HG02870 (cell line): ENCODE measurements at regions not wholly inside any gene's neighbourhood (a gene's known extent, or its start where the extent isn't known, plus 50 kb on each side); places are given as distances from the start of the nearest gene placed in this dataset.

Experiments
- ATAC-seq: cut with Tn5 transposase; IDR thresholded peaks from one replicate; pipeline ENCODE4 v1.9.1; 2021; ENCODE audit warnings: mild to moderate bottlenecking, moderate library complexity; ENCODE audit not compliant: unreplicated experiment

DNA sequence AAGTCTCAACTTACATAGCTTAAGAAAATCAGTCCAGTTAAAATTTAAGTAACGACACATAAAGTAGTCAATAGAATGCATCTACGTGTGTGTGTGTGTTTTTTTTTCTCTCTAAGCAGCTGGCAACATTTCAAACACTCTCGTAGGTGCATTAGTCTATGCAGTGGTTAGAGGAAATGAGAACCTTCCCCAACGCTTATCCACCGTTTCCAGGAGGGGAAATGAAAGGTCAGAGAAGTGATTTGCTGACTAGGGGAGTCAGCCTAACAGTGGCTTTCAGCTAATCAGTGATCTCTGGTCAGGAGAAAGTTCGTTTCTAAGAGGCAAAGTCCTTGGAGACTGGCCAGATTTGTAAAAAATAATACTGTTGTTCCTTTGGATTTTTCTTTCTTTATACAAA, 806.6 kb downstream of the C6orf118 start:
- ATAC-seq, result no peak

DNA sequence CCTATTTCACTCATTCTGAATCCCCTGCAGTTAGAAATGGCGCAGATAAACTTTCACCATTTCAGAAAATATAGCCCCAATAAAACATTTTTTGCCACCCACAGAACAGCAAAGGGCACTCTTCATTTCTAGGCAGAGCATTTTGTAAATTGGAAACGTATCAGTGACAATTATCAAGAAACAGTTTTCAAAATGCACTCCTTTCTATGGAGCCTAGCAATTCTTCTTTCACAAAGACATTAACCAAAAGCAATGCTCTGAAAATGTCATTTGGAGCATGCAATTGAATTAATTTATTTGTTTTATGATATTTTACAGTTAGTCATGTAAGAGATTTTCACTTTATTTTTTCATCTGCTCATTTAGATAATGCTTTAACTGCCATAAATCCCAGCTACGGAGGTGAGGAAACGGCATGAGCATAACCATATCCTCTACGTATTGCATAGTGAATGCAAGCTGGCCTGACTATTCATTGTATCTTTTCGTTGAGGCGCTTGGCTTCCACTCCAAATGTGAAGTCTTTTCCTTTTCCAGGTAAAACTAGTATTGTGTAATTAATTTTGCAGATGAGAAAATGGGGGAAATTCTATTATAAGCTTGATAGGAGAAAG, 813.4 kb downstream of the C6orf118 start:
- ATAC-seq, result no peak

DNA sequence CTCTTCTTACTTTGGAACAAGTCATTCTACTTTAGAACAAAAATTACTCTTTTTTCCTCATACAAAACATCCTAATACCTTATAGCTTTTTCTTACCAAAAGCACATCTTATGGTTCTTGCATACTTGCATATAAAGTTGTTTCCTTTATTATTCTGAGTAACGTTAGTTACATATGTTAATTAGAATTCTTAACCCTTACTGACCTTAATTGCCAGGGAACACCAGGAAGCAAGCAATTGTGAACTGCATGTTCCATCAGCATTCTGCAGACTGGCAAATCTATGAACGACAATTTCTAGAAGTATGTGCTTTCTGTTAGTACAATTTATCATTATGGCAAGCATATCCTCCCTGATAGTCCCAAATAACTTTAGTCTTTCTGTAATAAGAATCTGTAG, 831.0 kb downstream of the C6orf118 start:
- no peak for ATAC-seq

DNA sequence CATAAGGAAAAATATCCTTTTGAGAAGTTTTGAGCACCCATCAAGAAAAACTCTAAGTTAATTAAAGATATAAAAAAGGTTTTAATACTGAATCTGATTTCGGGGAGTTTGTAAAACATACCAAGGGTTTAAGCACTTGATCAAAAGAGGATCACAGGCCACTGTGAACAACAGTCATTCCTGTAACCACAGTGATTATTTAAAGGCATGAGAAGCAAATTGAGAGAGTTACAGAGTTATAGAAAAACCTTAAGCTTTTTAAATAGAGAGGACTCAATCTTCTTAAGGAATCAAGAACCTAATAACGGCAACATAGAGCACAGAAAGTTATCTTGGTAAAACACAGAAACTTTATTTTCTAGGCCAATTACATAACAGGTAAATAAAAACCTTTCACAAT, 831.6 kb downstream of the C6orf118 start:
- no peak for ATAC-seq

DNA sequence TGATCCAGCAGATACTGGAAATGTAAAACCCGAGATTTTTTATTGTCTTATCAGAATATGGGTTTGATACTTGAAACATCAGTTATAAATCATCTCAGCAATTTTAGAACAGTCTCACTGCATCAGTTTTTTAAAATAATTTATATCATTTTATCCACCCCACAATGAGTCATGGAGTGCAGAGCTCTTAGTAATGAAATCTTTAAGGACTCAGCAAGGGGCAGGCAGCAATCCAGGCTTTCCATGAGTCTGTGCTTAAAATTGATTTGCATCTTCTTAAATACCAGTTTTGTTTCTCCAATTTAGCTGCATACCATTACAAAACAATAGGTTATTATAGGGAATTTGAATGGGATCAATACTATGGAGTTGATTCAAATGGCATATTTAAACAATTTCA, 832.3 kb downstream of the C6orf118 start:
- ATAC-seq, result no peak

DNA sequence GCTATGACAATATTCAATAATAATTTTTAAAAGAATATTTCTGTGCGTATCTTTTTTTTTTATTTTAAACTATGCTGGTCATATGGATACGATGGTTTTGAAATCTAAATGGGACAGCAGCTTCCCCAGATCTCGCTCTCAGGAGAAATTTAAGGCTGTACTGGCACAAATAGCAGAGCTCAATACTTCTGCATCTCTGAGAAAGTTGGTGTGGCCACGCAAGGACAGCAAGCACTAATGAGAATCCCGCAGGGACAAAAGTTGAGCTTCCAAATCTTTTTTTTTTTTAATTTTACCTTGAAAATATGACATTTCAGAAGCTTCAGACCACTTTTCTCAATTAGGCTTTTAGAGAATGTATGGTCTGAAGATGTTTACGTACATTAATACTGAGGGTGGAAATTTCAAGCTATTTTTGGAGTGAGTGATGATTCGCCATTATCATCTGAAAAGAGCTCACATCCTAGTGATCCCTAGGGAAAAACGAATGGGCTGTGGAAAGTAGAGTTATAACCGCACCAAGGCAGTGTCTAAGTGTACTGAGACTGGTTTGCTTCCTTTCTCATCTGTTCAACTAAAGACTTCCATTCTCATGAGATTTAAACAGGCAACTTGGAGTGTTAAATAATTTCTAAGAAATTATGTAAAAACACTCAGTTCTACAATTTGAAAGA, 840.0 kb downstream of the C6orf118 start:
- ATAC-seq, result no peak

DNA sequence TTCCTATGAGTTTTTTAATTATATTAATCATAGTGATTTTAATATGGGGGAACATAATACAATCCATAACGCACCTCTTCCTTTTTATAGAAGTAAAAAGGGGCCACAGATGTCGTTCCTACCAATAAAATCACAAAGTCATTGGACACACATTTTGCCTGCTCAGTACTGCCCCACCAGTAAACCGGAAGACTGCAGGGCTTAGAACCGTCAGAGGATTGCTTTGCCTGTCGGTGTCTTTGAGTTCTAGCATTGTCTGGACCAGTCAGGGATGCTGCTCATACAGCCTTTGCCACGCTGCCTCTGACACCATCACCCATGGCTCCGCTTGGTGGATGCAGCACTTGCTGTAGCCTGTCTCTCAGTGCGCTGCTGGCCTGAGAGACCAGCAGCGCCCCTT, 853.6 kb downstream of the C6orf118 start:
- ATAC-seq, result no peak

DNA sequence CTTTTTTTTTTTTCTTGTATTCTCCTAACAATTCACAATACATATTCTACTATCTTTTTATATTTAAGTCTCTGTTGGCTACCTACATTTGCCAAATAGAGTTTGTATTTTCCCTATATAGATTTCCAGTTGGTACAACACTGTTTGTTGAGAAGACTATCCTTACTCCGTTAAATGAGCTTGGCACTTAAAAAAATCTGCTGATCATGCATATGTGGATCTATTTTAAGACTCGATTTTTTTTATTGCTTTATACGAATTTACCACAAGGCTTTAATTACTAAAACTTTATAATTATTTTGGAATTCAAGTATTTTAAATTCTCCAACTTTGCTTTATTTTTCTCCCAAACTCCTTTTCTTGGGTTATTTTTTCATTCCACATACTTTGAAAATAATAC, 855.6 kb downstream of the C6orf118 start:
- no peak for ATAC-seq

DNA sequence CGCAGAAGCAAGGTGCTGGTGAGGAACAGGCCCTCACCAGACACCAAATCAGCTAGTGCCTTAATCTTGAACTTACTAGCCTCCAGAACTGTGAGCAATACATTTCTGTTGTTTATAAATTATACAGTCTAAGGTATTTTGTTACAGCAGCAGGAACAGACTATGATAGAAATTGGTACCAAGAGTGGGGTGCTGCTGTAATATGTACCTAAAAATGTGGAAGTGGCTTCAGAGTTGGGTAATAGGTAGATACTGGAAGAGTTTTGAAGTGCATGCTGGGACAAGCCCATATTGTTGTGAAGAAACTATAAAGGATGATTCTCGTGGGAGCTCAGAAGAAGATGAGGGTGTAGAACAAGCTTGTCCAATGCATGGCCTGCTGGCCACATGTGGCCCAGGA, 866.8 kb downstream of the C6orf118 start:
- no peak for ATAC-seq

DNA sequence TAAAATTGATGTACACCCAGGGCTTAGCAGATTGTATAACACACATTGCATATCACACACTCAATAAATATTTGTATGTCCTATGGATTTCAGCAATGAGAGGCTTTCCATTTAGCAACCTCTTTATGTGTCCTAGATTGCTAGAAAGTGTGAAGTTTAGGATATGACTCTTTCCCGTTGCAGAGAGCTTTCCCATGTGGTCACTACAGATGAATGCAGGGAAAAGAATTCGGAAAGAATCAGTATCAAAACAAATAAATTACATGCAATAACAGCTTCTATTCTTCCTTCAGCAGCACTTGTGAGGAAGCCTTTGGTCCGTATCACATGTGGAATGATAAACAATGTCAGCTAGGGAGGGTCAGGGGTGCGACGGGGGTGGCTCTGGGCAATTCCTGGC, 870.1 kb downstream of the C6orf118 start:
- ATAC-seq, result no peak

DNA sequence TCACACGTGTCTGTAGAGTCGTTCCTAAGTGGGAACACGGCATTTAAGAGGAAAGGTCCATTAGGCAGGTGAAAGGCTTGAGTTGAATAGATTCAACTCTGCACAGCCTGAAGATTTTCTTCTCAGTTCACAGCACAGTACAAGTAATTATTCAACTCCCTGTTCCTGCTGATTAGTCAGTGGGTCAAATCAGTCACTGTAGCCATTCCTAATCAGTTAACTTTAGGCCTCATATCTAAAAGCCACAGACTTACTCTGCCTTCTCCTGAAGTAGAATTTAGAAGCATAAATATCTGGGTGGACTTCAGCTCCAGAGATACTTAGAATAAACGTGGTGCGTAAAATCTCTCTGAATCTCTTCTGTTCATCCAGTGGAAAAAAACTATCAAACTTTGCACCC, 872.4 kb downstream of the C6orf118 start:
- no peak for ATAC-seq

DNA sequence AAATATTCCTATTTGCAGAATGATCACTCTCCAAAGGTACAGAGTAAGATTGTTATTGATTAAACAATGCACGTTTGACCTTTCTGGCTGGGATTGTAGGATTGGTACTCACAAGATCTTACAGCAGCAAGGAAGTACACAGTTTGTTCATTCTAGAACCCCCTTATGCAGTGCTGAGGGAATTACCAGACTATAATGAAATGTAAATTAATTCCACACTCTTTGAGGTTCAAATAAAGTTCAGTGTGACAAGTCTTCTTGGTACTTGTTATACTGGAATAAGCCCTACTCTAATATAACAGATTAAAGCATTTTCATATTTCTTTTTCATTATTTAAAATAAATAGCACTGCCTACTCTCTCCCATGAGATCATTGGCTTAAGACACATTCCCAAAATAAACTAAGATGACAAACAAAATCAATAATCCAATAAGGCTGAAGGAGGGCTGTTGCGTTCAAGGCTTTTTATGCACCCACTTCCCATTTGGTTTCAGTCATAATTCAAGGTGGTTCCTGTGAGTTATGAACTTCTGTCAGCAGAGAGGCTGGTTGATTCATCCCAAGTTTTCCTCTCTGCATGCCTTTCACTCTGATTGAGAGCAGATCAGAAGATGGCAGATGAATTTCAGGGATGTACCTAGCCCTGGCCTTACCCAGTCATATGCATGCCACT, 881.5 kb downstream of the C6orf118 start:
- no peak for ATAC-seq

DNA sequence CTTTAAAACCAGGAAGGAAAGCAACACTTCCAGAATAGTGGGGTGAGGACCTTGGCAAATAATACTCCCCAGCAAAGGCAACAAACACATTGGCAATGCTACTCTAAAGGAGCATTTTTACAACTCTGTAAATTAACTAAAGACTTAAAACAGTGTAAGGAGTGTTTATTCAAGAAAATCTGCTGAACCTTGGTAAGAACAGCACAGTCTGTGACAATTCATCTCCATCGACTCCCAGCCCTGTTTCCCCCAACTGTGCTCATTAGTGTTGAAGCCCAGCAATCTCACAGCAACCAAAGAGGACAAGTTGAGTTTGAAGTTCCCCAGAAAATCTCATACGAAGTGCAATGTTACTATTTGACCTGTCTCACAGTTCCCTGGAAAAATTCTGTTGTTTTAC, 884.9 kb downstream of the C6orf118 start:
- ATAC-seq, result no peak

DNA sequence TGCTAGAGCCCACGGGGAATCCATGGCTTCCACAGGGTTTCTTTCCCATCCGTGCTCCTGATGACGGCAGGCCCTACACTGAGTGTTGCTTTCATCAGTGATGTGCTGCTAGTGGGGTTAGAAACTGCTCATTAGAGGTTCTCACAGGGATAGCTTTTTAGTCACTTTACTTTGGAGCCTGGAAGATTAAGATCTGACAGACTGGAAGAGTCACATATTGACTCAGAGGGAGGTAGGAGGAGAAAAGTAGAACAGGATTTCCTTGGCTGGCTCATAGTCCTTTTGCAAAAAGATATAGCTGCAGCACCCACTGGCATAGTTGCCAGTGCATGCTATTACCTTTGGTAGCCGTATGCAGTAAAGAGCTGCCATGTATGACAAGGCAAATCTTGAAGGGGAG, 890.3 kb downstream of the C6orf118 start:
- ATAC-seq, result no peak

DNA sequence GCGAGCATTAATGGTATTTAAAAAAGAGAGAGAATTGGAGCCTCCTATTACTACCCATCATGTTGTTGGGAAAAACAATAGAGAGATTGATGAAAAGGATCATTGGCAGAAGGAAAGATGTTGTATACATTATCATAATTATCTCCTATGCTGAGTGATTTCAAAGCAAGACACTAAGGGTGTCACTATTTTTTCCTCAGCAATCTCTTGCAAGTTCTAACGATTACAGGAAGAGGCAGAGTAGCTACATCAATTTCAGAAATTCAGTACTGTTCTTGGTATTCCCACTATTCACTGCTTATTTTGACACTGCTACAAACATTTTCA, 891.2 kb downstream of the C6orf118 start:
- no peak for ATAC-seq

DNA sequence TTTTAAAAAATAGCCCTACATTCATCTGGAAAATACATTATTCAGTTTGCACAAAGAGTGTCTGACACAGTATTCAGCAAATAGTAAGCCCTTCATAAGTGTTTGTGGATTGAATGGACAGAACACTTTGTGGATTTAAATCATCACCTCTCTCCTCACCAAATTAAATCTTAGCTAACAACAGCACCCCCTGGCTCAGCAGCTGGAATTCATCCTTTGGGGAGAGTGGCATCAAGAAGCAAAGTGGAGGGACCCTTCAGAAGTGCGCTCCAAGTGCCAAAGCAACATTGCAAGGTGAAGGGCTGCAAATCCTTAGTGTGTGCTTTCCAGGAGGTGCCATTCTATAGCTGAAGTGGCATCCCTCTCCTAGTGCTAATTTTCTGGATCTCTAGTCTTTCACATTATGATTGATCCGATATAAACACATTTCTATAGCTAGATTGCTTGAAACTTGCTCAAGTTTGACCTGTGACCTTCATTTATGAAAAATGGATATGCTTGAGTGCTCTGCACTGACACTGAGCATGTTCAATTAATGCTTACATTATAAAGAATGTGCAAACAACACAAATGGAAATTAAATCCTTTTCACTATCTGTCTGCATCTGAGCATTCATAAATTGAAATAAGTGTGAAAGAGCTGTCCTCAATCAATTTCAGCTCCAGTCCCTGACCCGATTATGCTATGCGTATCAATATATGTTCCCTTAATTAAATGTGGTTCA, 891.7 kb downstream of the C6orf118 start:
- no peak for ATAC-seq

DNA sequence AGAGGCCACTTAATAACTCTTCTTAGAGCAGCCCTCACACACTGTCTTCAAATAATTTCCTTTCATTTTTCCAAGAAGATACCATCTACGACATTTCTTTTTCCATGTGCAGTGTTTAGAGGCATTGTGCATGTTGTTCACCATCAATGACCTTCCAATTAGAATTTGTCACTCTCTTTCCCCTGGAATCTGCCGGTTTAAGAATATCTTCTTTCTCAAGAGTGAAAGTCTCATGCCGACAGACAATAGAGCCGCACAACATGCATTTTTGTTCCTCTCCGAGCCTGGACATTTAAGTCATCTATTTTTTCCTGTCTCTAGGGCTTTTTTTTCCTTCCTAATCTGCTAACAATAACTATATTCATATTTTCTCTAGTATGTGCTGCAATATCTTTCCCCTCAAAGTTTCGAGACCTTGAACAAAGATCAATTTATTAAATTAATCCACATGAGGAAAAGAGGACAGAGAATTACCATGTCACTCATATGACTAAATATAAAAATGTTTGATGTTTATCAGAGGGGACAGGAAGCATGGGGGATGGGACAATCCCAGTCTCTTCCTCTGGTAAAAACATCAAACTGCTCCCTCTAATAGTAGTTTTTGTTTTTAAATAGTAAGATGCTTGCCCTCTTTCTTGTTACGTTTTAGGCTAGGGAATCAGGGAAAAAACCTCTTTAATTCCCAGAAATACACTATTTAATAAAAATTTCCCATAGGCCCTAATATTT, 893.4 kb downstream of the C6orf118 start:
- ATAC-seq, result no peak

DNA sequence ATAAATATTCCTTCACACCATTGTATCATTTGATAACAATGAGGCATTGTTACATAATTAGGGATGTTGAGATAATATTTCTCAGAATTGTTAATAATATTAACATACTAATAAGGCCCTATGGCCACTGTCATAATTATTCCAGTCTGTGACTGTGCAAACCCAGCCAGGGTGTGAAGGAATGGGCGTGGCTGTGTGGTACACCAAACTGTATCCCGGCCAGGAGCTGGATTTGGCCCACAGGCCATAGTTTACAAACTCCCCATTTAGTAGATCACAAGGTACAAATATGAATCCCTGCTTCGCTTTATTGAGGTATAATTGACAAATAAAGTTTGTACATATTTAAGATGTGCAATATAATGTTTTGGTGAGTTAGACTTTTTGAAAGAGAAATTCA, 894.7 kb downstream of the C6orf118 start:
- no peak for ATAC-seq

DNA sequence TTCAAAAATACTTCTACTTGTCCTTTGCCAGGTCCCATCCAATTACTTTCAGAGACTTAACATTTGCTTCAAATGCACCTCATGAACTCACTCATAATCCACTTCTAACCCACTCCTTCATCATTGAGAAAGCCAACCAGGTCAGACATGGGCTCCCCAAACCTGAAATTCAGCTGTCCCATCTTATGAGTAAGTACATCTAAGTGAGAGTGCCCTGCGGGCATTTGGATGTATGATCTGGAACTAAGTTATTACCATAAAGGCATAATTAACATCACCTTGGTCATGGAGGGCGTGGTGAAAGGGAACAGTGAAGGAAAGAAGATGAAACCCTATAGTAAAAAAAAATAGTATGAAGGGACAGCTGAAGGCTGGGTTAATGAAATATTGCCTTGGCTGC, 896.8 kb downstream of the C6orf118 start:
- ATAC-seq, result no peak

DNA sequence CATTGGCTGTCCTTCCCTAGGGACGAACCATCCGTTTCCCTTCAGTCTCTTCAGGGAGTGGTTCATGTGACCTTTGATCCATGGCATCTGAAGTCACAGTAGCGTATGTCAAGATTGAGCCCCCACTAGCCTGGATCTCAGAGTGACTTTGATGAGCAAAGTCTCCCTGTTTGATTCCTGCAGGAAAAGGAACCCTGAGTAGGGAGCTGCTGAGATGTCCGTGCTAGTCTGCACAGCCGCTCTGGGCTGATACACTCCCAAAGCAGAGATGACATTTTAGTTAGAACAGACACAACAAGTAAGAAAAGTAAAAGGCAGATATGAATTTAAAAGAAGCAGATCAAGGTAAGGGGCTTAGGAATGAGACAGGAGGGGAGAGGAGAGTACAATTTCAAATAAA, 899.4 kb downstream of the C6orf118 start:
- no peak for ATAC-seq

DNA sequence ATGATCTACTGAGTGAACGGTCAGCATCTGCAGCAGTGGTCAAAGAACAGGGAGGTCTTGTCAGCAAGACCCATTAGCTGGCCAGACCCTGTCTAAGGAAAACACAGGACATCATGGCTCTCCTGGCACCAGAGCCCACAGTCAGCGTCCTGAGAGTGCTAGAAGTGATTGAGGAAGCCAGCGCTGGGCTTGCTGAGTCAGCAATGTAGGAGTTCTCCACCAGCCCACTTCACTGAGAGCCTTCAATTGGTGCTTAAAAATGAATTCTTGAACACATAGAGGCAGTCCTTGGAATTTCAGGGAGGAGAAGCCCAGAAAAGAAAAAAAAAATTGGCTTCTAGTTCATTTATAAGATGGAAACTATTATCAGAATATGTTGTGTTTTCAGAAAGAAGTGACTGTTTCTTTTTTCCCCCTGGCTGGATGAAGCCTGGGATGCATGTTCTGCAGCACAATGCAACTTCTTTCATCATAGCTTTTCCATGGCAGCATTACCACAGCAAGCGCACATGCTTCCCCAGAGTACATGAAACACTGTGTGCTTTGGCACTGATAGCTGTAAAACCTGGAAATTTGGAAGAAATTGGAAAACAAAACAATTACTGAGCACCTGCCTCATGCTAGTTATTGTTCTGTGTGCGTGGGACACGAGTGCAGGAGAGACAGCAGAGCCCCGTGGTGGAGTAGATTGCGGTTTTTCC, 899.9 kb downstream of the C6orf118 start:
- no peak for ATAC-seq
